KMS-11 (cell line): ENCODE measurements at regions not wholly inside any gene's neighbourhood (a gene's known extent, or its start where the extent isn't known, plus 50 kb on each side); places are given as distances from the start of the nearest gene placed in this dataset.
"Not testable (repeated sequence)": the region's sequence is repeated elsewhere in the genome, so short reads cannot be mapped to it uniquely, and the experiment has no call there.

Source experiments
- H2AFZ ChIP-seq: fragments of 200-600 bp; sonication (generic); 2 replicates; pipeline ENCODE4 v1.6.1; 2016; ENCODE audit warnings: antibody characterized with exemption, mixed run types, low read depth
- H3K27ac ChIP-seq: fragments of 200-600 bp; sonication (generic); 2 replicates; pipeline ENCODE4 v1.6.1; 2016; ENCODE audit warnings: mild to moderate bottlenecking, mixed run types
- H3K27me3 ChIP-seq: fragments of 200-600 bp; sonication (generic); 2 replicates; pipeline ENCODE4 v1.6.1; 2017; ENCODE audit warnings: mild to moderate bottlenecking, low read depth, mixed run types, moderate library complexity; ENCODE audit not compliant: insufficient read depth
- H3K36me3 ChIP-seq: fragments of 200-600 bp; sonication (generic); 2 replicates; pipeline ENCODE4 v1.6.1; 2017; ENCODE audit warnings: mild to moderate bottlenecking, mixed run types; ENCODE audit not compliant: insufficient read depth
- H3K4me1 ChIP-seq: fragments of 200-600 bp; sonication (generic); 2 replicates; pipeline ENCODE4 v1.6.1; 2016; ENCODE audit warnings: mild to moderate bottlenecking, low read depth, mixed run types; ENCODE audit not compliant: poor library complexity, severe bottlenecking
- H3K4me2 ChIP-seq: fragments of 200-600 bp; sonication (generic); 2 replicates; pipeline ENCODE4 v1.7.0; 2016; ENCODE audit warnings: mild to moderate bottlenecking, mixed run types
- H3K4me3 ChIP-seq: fragments of 200-600 bp; sonication (generic); IDR thresholded peaks from 2 replicates; pipeline ENCODE4 v1.6.1; 2017; ENCODE audit warnings: low read depth, low read length, mixed read lengths; ENCODE audit not compliant: insufficient read depth
- H3K79me2 ChIP-seq: fragments of 200-600 bp; sonication (generic); 2 replicates; pipeline ENCODE4 v1.6.1; 2016; ENCODE audit warnings: low read depth, mixed run types; ENCODE audit not compliant: insufficient read depth
- H3K9ac ChIP-seq: fragments of 200-600 bp; sonication (generic); 2 replicates; pipeline ENCODE4 v1.6.1; 2016; ENCODE audit warnings: mild to moderate bottlenecking, mixed run types
- H4K20me1 ChIP-seq: fragments of 200-600 bp; sonication (generic); 2 replicates; pipeline ENCODE4 v1.6.1; 2016; ENCODE audit warnings: mild to moderate bottlenecking, mixed run types; ENCODE audit not compliant: insufficient read depth
- CTCF ChIP-seq: fragments of 200-600 bp; sonication (generic); conservative IDR thresholded peaks from 2 replicates; pipeline ENCODE4 v1.6.1; 2017; ENCODE audit warnings: low read depth, mild to moderate bottlenecking, antibody characterized with exemption, low read length, moderate library complexity, mixed read lengths

GRCh38 chr4:133273401-133273800 lies 124.3 kb downstream of the PCDH10 start:
- H3K27ac ChIP-seq: no peak overlapping the region
- H3K4me3 ChIP-seq: no peak overlapping the region
- H3K36me3 ChIP-seq: no peaks in the 10 kb centered on the region

GRCh38 chr4:133270021-133270570 lies 121.0 kb downstream of the PCDH10 start:
- H3K27me3 ChIP-seq: no peaks in the 10 kb centered on the region
- H3K4me3 ChIP-seq: no peak overlapping the region
- peaks cover 10% of the 10 kb centered on the region for H3K4me1 ChIP-seq
- no peaks in the 10 kb centered on the region for H3K79me2 ChIP-seq
- no peak overlapping the region for H2AFZ ChIP-seq
- H3K9ac ChIP-seq: no peak overlapping the region
- no peaks in the 10 kb centered on the region for H4K20me1 ChIP-seq
- H3K36me3 ChIP-seq: no peaks in the 10 kb centered on the region
- H3K27ac ChIP-seq: no peak overlapping the region
- H3K4me2 ChIP-seq: no peak overlapping the region
- TF ChIP-seq CTCF: no peak

More at GRCh38 chr4:133273401-133273800, 124.3 kb downstream of the PCDH10 start:
- Histone ChIP-seq H3K79me2 (no peaks in the 10 kb centered on the region), H4K20me1 (no peaks in the 10 kb centered on the region), H3K4me2 (no peak overlapping the region), H3K4me1 (peaks cover 10% of the 10 kb centered on the region), H3K9ac (no peak overlapping the region), H3K27me3 (no peaks in the 10 kb centered on the region), H2AFZ (no peak overlapping the region)
- no peak for TF ChIP-seq CTCF

GRCh38 chr4:133268205-133268604 lies 119.1 kb downstream of the PCDH10 start:
- Histone ChIP-seq H3K4me3 (no peak overlapping the region), H4K20me1 (no peaks in the 10 kb centered on the region), H3K36me3 (no peaks in the 10 kb centered on the region), H3K27me3 (no peaks in the 10 kb centered on the region), H3K9ac (no peak overlapping the region), H3K79me2 (no peaks in the 10 kb centered on the region), H3K4me2 (no peak overlapping the region), H2AFZ (no peak overlapping the region), H3K4me1 (peaks cover 10% of the 10 kb centered on the region), H3K27ac (no peak overlapping the region)
- TF ChIP-seq CTCF: no peak

GRCh38 chr4:133267506-133267905 lies 118.4 kb downstream of the PCDH10 start:
- not testable (repeated sequence) for H3K9ac ChIP-seq, H3K27me3 ChIP-seq, H3K36me3 ChIP-seq, H4K20me1 ChIP-seq, H3K4me2 ChIP-seq, H3K79me2 ChIP-seq, H3K27ac ChIP-seq, H3K4me3 ChIP-seq, H2AFZ ChIP-seq
- peaks cover 10% of the 10 kb centered on the region for H3K4me1 ChIP-seq

- not testable (repeated sequence) for H3K4me2 ChIP-seq, H4K20me1 ChIP-seq, H3K79me2 ChIP-seq, H3K9ac ChIP-seq, H3K36me3 ChIP-seq, H3K27ac ChIP-seq, H2AFZ ChIP-seq, H3K27me3 ChIP-seq, H3K4me3 ChIP-seq
- peaks cover 10% of the 10 kb centered on the region for H3K4me1 ChIP-seq
Observed at GRCh38 chr4:133266966-133267365, 117.9 kb downstream of the PCDH10 start.

GRCh38 chr4:133264251-133264650 lies 115.2 kb downstream of the PCDH10 start:
- not testable (repeated sequence) for H3K27me3 ChIP-seq, H3K4me3 ChIP-seq, H3K36me3 ChIP-seq, H3K27ac ChIP-seq, H2AFZ ChIP-seq, H3K79me2 ChIP-seq, H3K9ac ChIP-seq, H4K20me1 ChIP-seq, H3K4me2 ChIP-seq, H3K4me1 ChIP-seq
